ENCODE measurements at regions not wholly inside any gene's neighbourhood (a gene's known extent, or its start where the extent isn't known, plus 50 kb on each side); places are given as distances from the start of the nearest gene placed in this dataset.
A peak's percentile ranks its signal among the peaks of the same experiment; 100 is the strongest.

- Histone ChIP-seq H3K27me3 (ENCODE audit: control insufficient read depth, insufficient read depth, low read length) (no peaks in the 10 kb centered on the region), H3K4me3 (ENCODE audit: low read depth, low read length) (no peak overlapping the region), H3K36me3 (ENCODE audit: control insufficient read depth, insufficient read depth, low read length) (no peaks in the 10 kb centered on the region)
- no peak for DNase-seq (ENCODE audit: low read depth)
- no peak for TF ChIP-seq CTCF (IDR thresholded peaks at IDR 0.05; ENCODE audit: insufficient read depth, low read length, poor library complexity, severe bottlenecking)
Measured at GRCh38 chr20:4635781-4636180, 50.5 kb upstream of the PRNP start.

DNA sequence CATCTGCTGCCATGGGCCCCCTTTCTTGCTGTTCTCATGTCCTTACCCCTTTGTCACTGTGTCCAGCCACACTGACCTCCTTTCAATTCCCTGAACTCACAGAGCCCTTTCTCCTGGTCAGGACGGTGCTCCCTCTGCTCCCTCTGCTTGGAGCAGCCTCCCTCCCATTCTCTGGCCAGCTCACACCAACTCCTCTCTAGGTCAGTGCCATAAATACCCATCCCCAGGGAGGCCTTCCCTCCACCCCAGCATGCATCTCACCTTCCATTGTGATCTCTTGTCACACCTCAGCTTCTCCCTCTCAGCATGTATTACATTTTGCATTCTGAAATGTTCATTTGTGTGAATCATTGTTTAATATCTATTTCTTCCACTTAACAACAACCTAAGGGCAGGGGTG, 50.9 kb upstream of the PRNP start:
- no peaks in the 10 kb centered on the region for H3K36me3 ChIP-seq (ENCODE audit: control insufficient read depth, insufficient read depth, low read length)
- H3K4me3 ChIP-seq (ENCODE audit: low read depth, low read length) = no peak overlapping the region
- H3K27me3 ChIP-seq (ENCODE audit: control insufficient read depth, insufficient read depth, low read length) = no peaks in the 10 kb centered on the region
- DNase-seq (ENCODE audit: low read depth) = no peak
- no peak for TF ChIP-seq CTCF (IDR thresholded peaks at IDR 0.05; ENCODE audit: insufficient read depth, low read length, poor library complexity, severe bottlenecking)

GRCh38 chr20:4633780-4634179, 52.5 kb upstream of the PRNP start:
- Histone ChIP-seq H3K27me3 (ENCODE audit: control insufficient read depth, insufficient read depth, low read length) (no peaks in the 10 kb centered on the region), H3K36me3 (ENCODE audit: control insufficient read depth, insufficient read depth, low read length) (no peaks in the 10 kb centered on the region), H3K4me3 (ENCODE audit: low read depth, low read length) (no peak overlapping the region)
- DNase-seq (ENCODE audit: low read depth) = peak; percentile 12
- TF ChIP-seq CTCF (IDR thresholded peaks at IDR 0.05; ENCODE audit: insufficient read depth, low read length, poor library complexity, severe bottlenecking) = no peak

GRCh38 chr20:4633379-4633778, 52.9 kb upstream of the PRNP start:
- Histone ChIP-seq H3K4me3 (ENCODE audit: low read depth, low read length) (no peak overlapping the region), H3K27me3 (ENCODE audit: control insufficient read depth, insufficient read depth, low read length) (no peaks in the 10 kb centered on the region), H3K36me3 (ENCODE audit: control insufficient read depth, insufficient read depth, low read length) (no peaks in the 10 kb centered on the region)
- no peak for DNase-seq (ENCODE audit: low read depth)
- TF ChIP-seq CTCF (IDR thresholded peaks at IDR 0.05; ENCODE audit: insufficient read depth, low read length, poor library complexity, severe bottlenecking) = no peak

DNA sequence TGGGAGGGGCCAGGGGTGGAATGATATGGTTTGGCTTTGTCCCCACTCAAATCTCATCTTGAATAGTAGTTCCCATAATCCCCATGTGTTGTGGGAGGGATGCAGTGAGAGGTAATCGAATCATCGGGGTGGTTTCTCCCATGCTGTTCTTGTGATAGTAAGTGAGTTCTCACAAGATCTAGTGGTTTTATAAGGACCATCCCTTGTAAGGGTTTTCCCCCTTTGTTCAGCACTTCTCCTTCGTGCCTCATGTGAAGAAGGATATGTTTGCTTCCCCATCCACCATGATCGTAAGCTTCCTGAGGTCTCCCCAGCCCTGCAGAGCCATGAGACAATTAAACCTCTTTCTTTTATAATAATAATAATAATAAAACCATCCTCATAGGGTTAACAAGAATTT, 53.4 kb upstream of the PRNP start:
- TF ChIP-seq CTCF (IDR thresholded peaks at IDR 0.05; ENCODE audit: insufficient read depth, low read length, poor library complexity, severe bottlenecking) = no peak

GRCh38 chr20:4626228-4626627, 60.0 kb upstream of the PRNP start:
- no peaks in the 10 kb centered on the region for H3K27me3 ChIP-seq (ENCODE audit: control insufficient read depth, insufficient read depth, low read length)
- DNase-seq (ENCODE audit: low read depth) = no peak
- no peak for TF ChIP-seq CTCF (IDR thresholded peaks at IDR 0.05; ENCODE audit: insufficient read depth, low read length, poor library complexity, severe bottlenecking)

More for the DNA sequence above, 53.4 kb upstream of the PRNP start:
- no peaks in the 10 kb centered on the region for H3K36me3 ChIP-seq (ENCODE audit: control insufficient read depth, insufficient read depth, low read length)
- no peaks in the 10 kb centered on the region for H3K27me3 ChIP-seq (ENCODE audit: control insufficient read depth, insufficient read depth, low read length)
- DNase-seq (ENCODE audit: low read depth) = no peak
- no peak overlapping the region for H3K4me3 ChIP-seq (ENCODE audit: low read depth, low read length)

More at GRCh38 chr20:4626228-4626627, 60.0 kb upstream of the PRNP start:
- H3K36me3 ChIP-seq (ENCODE audit: control insufficient read depth, insufficient read depth, low read length) = no peaks in the 10 kb centered on the region
- no peak overlapping the region for H3K4me3 ChIP-seq (ENCODE audit: low read depth, low read length)
